ENCODE measurements at regions not wholly inside any gene's neighbourhood (a gene's known extent, or its start where the extent isn't known, plus 50 kb on each side); places are given as distances from the start of the nearest gene placed in this dataset.

DNA sequence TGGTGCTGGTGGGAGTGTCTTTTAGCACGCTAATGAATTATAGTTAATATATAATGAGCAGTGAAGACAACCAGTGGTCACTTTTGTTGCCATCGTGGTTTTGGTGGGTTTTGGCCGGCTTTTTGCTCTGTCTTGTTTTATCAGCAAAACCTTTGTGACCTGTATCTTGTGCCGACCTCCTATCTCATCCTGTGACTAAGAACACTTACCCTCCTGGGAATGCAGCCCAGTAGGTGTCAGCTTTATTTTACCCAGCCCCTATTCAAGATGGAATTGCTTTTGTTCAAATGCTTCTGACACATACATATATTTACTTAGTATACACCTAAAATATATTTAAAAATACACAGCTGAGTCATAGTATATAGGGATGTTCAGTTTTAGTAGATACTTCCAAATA is 770.3 kb downstream of the PDCD6IP start:
- TF ChIP-seq POLR2A (IDR thresholded peaks at IDR 0.05): no peak
- TF ChIP-seq, protein P1, sequence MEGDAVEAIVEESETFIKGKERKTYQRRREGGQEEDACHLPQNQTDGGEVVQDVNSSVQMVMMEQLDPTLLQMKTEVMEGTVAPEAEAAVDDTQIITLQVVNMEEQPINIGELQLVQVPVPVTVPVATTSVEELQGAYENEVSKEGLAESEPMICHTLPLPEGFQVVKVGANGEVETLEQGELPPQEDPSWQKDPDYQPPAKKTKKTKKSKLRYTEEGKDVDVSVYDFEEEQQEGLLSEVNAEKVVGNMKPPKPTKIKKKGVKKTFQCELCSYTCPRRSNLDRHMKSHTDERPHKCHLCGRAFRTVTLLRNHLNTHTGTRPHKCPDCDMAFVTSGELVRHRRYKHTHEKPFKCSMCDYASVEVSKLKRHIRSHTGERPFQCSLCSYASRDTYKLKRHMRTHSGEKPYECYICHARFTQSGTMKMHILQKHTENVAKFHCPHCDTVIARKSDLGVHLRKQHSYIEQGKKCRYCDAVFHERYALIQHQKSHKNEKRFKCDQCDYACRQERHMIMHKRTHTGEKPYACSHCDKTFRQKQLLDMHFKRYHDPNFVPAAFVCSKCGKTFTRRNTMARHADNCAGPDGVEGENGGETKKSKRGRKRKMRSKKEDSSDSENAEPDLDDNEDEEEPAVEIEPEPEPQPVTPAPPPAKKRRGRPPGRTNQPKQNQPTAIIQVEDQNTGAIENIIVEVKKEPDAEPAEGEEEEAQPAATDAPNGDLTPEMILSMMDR (IDR thresholded peaks at IDR 0.05): no peak

All from Peyer's patch (tissue), 4 donors.